Common myeloid progenitor, CD34-positive (primary cell): ENCODE measurements at regions not wholly inside any gene's neighbourhood (a gene's known extent, or its start where the extent isn't known, plus 50 kb on each side); places are given as distances from the start of the nearest gene placed in this dataset.

ENCODE experiments used
- CTCF ChIA-PET: fragments of 350-600 bp; sonication (Branson Sonifier 250); formaldehyde crosslinking; loops from one replicate; lab custom pipeline; 2021; ENCODE audit warnings: antibody characterized with exemption; lab: Charles Lee
- POLR2A ChIA-PET: fragments of 350-600 bp; sonication (Branson Sonifier 250); formaldehyde crosslinking; loops from one replicate; lab custom pipeline; 2021; ENCODE audit warnings: antibody characterized with exemption; lab: Charles Lee
- DNase-seq, 3 donors: peaks; one replicate each; pipeline versions ENCODE4 v3.0.0 to v3.0.0-alpha.2; 2013
- H3K27ac ChIP-seq, 2 experiments: 1 replicate in 1 of 2; 2 replicates in 1 of 2; pipeline ENCODE4 v1.7.0; 2013; ENCODE audit warnings: inconsistent platforms in 2 of 2, low read length in 2 of 2, mild to moderate bottlenecking in 2 of 2, low read depth in 1 of 2, moderate library complexity in 1 of 2; ENCODE audit not compliant: severe bottlenecking in 2 of 2, insufficient read depth in 1 of 2, poor library complexity in 1 of 2
- H3K27me3 ChIP-seq, 5 experiments: replicated peaks in 2 of 5; 1 replicate in 3 of 5; 2 replicates in 2 of 5; pipeline versions ENCODE4 v1.6.1 to v1.7.0; 2013; ENCODE audit warnings: low read length in 4 of 5, mild to moderate bottlenecking in 2 of 5, moderate library complexity in 2 of 5, inconsistent platforms in 1 of 5; ENCODE audit not compliant: insufficient read depth in 5 of 5, control insufficient read depth in 4 of 5
- H3K36me3 ChIP-seq, 4 experiments: 1 replicate in 2 of 4; 2 replicates in 2 of 4; pipeline versions ENCODE4 v1.6.1 to v1.7.0; 2013; ENCODE audit warnings: low read length in 3 of 4, control low read depth in 1 of 4, mild to moderate bottlenecking in 1 of 4; ENCODE audit not compliant: control insufficient read depth in 4 of 4, insufficient read depth in 4 of 4
- H3K4me1 ChIP-seq, 4 experiments: 1 replicate in 3 of 4; 2 replicates in 1 of 4; pipeline versions ENCODE4 v1.6.1 to v1.7.1; 2013; ENCODE audit warnings: low read length in 3 of 4, mild to moderate bottlenecking in 3 of 4, control low read depth in 1 of 4, inconsistent platforms in 1 of 4, moderate library complexity in 1 of 4; ENCODE audit not compliant: control insufficient read depth in 4 of 4, insufficient read depth in 4 of 4; ENCODE audit errors: control extremely low read depth in 1 of 4
- H3K4me3 ChIP-seq, 7 experiments: 1 replicate in 4 of 7; 2 replicates in 3 of 7; pipeline versions ENCODE4 v1.5.1 to v1.7.0; 2013; ENCODE audit warnings: mild to moderate bottlenecking in 7 of 7, low read length in 6 of 7, moderate library complexity in 6 of 7, inconsistent platforms in 2 of 7, low read depth in 2 of 7, control low read depth in 1 of 7; ENCODE audit not compliant: insufficient read depth in 4 of 7, control insufficient read depth in 1 of 7; ENCODE audit errors: extremely low read depth in 1 of 7
- H3K9me3 ChIP-seq, 5 experiments: 1 replicate in 4 of 5; 2 replicates in 1 of 5; pipeline versions ENCODE4 v1.6.1 to v1.7.1; 2013; ENCODE audit warnings: low read length in 4 of 5, mild to moderate bottlenecking in 2 of 5, inconsistent platforms in 1 of 5, low read depth in 1 of 5, moderate library complexity in 1 of 5; ENCODE audit not compliant: control insufficient read depth in 4 of 5, insufficient read depth in 2 of 5; ENCODE audit errors: control extremely low read depth in 1 of 5
- WGBS: methylation state at CpG from one replicate; pipeline ENCODE4 v1.1.5; 2013; ENCODE audit not compliant: insufficient coverage; 5-methylcytosine and 5-hydroxymethylcytosine counted together

DNA sequence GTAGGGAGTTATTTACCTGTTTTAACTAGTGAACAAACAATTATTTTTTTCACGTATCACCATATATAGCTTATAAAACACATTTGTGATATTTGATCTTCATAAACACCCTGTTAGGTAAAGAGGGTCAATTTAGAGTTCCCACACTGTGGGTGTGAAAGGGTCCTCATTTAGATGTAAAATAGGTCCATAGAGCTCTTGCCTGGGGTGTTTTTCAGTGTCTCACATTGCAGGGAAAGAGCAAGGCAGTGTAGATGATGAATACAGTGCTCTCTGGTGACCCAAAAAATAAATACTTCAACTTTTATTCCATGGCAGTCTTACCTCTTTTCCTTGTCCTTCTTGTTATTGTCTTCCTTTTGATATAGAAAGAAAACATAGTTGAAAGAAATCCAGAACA lies 403.2 kb upstream of the SGCD start:
- Histone ChIP-seq H3K27ac (no peak overlapping the region), H3K27me3 (no peaks in the 10 kb centered on the region), H3K4me3 (no peak overlapping the region), H3K4me1 (no peaks in the 10 kb centered on the region), H3K9me3 (no peaks in the 10 kb centered on the region), H3K36me3 (no peaks in the 10 kb centered on the region)
- no CpG with 5 or more reads among the region's 1 CpG for WGBS
- ChIA-PET POLR2A (no interaction called here), CTCF (no interaction called here)
- DNase-seq: no peak

GRCh38 chr5:155926031-155926430 lies 400.9 kb upstream of the SGCD start:
- POLR2A ChIA-PET: no interaction called here
- H3K27me3 ChIP-seq: no peaks in the 10 kb centered on the region
- no peaks in the 10 kb centered on the region for H3K36me3 ChIP-seq
- no peak overlapping the region for H3K27ac ChIP-seq
- no peaks in the 10 kb centered on the region for H3K4me1 ChIP-seq
- no peak for DNase-seq
- CTCF ChIA-PET: no interaction called here
- H3K9me3 ChIP-seq: no peaks in the 10 kb centered on the region
- WGBS: 83% methylated on average over 1 of the region's 3 CpGs
- no peak overlapping the region for H3K4me3 ChIP-seq

- H3K27ac ChIP-seq: no peak overlapping the region
- no peak overlapping the region for H3K4me3 ChIP-seq
- CTCF ChIA-PET: no interaction called here
- no peaks in the 10 kb centered on the region for H3K36me3 ChIP-seq
- no peaks in the 10 kb centered on the region for H3K4me1 ChIP-seq
- H3K9me3 ChIP-seq: no peaks in the 10 kb centered on the region
- H3K27me3 ChIP-seq: no peaks in the 10 kb centered on the region
- DNase-seq: no peak
- no CpG with 5 or more reads among the region's 2 CpGs for WGBS
- POLR2A ChIA-PET: no interaction called here
Observed at GRCh38 chr5:155926766-155927165, 400.2 kb upstream of the SGCD start.

DNA sequence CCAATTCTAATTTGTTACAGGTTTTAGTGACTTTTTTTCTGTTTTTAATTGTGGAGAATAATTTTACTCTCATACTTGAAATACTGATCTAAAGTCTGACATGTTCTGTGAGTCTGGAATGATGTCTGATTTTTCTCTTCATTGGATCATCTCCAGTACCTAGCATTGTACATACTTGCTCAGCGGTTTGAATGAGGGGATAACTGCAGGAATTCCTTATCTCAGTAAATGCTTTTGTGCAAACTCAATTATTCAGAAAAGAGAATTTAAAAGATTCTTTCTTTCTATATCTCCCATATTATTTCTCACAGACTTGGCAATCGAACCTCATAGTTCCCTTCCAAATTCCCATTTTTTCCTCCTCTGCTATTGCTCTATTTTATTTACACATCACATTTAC lies 397.9 kb upstream of the SGCD start:
- Histone ChIP-seq H3K36me3 (no peaks in the 10 kb centered on the region), H3K27me3 (no peaks in the 10 kb centered on the region), H3K27ac (no peak overlapping the region), H3K9me3 (no peaks in the 10 kb centered on the region), H3K4me3 (no peak overlapping the region), H3K4me1 (no peaks in the 10 kb centered on the region)
- CTCF ChIA-PET: no interaction called here
- DNase-seq: no peak
- 94% methylated on average over 2 of the region's 2 CpGs for WGBS
- POLR2A ChIA-PET: no interaction called here

DNA sequence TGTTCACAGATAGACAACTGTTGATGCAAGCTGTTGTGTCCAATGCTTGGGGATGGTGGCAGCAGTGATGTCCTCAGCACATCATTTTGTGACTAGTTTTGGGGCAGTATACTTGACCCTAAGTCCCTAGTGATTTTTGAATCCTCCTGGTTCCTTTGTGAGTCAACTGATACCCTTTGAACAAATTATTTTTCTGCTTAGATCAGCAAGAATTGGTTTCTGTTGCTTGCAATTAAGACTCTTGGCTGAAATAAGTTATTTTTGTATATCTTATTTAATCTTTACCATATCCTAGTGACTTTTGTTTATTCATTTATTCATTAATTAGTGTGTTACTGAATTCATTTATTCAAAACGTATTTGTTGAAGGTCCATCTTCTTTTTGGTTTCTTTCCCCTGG lies 392.0 kb upstream of the SGCD start:
- no CpG with 5 or more reads among the region's 1 CpG for WGBS
- POLR2A ChIA-PET: no interaction called here
- no peaks in the 10 kb centered on the region for H3K36me3 ChIP-seq
- H3K9me3 ChIP-seq: no peaks in the 10 kb centered on the region
- H3K27me3 ChIP-seq: no peaks in the 10 kb centered on the region
- CTCF ChIA-PET: no interaction called here
- no peak overlapping the region for H3K4me3 ChIP-seq
- H3K4me1 ChIP-seq: no peaks in the 10 kb centered on the region
- no peak for DNase-seq
- no peak overlapping the region for H3K27ac ChIP-seq

GRCh38 chr5:155935723-155936122 lies 391.2 kb upstream of the SGCD start:
- CTCF ChIA-PET: no interaction called here
- Histone ChIP-seq H3K9me3 (no peaks in the 10 kb centered on the region), H3K4me3 (no peak overlapping the region), H3K27ac (no peak overlapping the region), H3K4me1 (no peaks in the 10 kb centered on the region), H3K36me3 (no peaks in the 10 kb centered on the region), H3K27me3 (no peaks in the 10 kb centered on the region)
- no peak for DNase-seq
- 96% methylated on average over 5 of the region's 6 CpGs for WGBS
- POLR2A ChIA-PET: no interaction called here

DNA sequence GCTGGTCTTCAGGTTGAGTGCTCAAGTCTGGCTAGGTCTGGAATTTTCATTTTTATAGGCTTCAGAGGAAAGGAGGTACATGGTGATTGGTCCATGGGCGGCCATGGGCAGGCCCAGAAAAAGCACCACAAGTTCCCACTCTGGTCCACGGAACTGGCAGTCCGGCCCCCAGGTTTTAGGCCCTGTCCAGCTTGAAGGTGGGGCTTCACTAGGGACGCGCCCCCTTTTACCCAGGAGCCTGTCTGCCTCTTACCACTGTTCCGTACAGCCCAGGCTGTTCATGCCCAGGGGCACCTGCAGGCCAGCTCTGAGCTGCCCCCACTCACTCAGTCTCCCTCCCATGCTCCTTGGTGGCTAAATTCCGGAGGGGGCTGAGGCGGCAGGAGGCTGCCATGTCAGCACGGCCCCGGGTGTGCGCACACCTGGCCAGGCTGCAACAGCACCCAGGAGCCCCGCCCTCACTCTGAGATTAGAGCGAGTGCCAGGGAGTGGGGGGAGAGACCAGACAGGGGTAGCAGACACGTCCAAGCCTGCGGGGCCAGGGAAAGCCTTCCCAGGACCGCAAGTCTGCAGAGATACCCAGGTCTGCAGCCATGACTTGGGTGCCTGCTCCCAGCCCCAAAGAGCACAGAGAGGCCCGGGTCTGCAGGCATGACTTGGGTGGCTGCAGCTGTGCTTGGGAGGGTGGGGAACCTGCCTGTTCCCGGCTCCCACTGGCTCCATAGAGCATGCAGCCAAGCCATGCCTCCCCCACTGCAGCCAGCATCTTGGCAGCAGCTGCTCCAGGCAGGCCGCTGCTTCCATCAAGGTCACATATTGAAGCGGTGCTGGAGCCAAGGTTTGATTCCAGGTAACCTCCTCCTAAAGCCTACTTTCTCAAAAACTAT lies 390.2 kb upstream of the SGCD start:
- no peaks in the 10 kb centered on the region for H3K36me3 ChIP-seq
- H3K27me3 ChIP-seq: no peaks in the 10 kb centered on the region
- no peak overlapping the region for H3K4me3 ChIP-seq
- no peak overlapping the region for H3K27ac ChIP-seq
- no peaks in the 10 kb centered on the region for H3K4me1 ChIP-seq
- ChIA-PET POLR2A (no interaction called here), CTCF (no interaction called here)
- no peak for DNase-seq
- H3K9me3 ChIP-seq: no peaks in the 10 kb centered on the region
- 91% methylated on average over 20 of the region's 20 CpGs for whole genome bisulfite sequencing
